ENCODE measurements at regions not wholly inside any gene's neighbourhood (a gene's known extent, or its start where the extent isn't known, plus 50 kb on each side); places are given as distances from the start of the nearest gene placed in this dataset.
A peak's percentile ranks its signal among the peaks of the same experiment; 100 is the strongest.

DNA sequence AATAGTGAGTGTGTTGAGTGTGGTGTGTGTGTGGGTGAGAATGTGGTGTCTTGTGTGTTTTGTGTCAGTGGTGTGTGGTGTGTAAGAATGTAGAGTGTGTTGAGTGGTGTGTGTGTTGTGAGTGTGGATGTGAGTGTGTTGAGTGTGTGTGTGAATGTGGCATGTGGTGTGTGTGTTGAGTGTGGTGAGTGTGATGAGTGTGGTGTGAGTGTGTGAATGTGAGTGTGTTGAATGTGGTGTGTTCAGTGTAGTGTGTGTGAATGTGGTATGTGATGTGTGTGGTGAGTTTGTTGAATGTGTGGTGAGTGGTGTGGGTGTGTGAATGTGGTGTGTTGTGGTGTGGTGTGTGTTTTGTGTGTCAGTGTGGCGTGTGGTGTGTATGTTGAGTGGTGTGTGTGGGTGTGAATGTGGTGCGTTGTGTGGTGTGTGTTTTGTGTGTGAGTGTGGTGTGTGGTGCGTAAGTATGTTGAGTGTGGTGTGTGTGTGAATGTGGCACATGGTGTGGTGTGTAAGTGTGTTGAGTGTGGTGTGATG lies 60.8 kb upstream of the SORCS2 start:
- Histone ChIP-seq H3K79me2 (ENCODE audit: control insufficient read depth, insufficient read depth, low read length) (no peaks in the 10 kb centered on the region), H4K20me1 (replicated peaks; ENCODE audit: control insufficient read depth, insufficient read depth, low read length) (no peaks in the 10 kb centered on the region), H3K9me3 (replicated peaks; ENCODE audit: control insufficient read depth, insufficient read depth, low read depth, low read length) (no peaks in the 10 kb centered on the region; the same call in 1 of the 2 replicates), H3K9me1 (ENCODE audit: control insufficient read depth, insufficient read depth, low read length) (no peaks in the 10 kb centered on the region), H3K27ac (ENCODE audit: extremely low read depth, low read depth, low read length) (no peak overlapping the region), H3K9ac (ENCODE audit: insufficient read depth in 1 of 2, low read depth in 2 of 2, low read length in 2 of 2) (no peak overlapping the region), H3K4me3 (no peak overlapping the region), H3K4me1 (replicated peaks in 1 of 2; ENCODE audit: control insufficient read depth in 2 of 2, insufficient read depth in 2 of 2, low read length in 2 of 2) (peaks cover 0 to 18% of the 10 kb centered on the region in 2 experiments; a peak in 1 of 5 replicates), H3K27me3 (ENCODE audit: control insufficient read depth in 2 of 2, insufficient read depth in 2 of 2, low read length in 2 of 2) (peaks cover 18 to 59% of the 10 kb centered on the region in 2 experiments), H2AFZ (ENCODE audit: low read depth, low read length) (no peak overlapping the region), H3K36me3 (ENCODE audit: control insufficient read depth, insufficient read depth, low read length) (no peaks in the 10 kb centered on the region), H3K4me2 (ENCODE audit: insufficient read depth, low read length) (no peak overlapping the region)
- DNase-seq (ENCODE audit: extremely low read depth in 1 of 4, low spot score in 3 of 4) (no peak), ATAC-seq (no peak), FAIRE-seq (peak; percentile 11)
- ChIA-PET CTCF (ENCODE audit: low intra/inter-chr PET ratio) (no interaction called here), POLR2A (no interaction called here)
- BruUV-seq (replicated peaks): no TSS peak
- intact Hi-C loops (cut with micrococcal nuclease) (no loop called here), in situ Hi-C loops (cut with MboI) (no loop called here)
- WGBS (ENCODE audit: insufficient coverage, low coverage, missing lambda C conversion rate): 14% methylated on average over 2 of the region's 3 CpGs
- no peak for TF ChIP-seq TCF7 (IDR thresholded peaks at IDR 0.05; ENCODE audit: borderline replicate concordance)
- no peak for TF ChIP-seq SMC3 (conservative IDR thresholded peaks at IDR 0.05; ENCODE audit: insufficient read depth, low read depth, low read length)
- TF ChIP-seq, protein P1, sequence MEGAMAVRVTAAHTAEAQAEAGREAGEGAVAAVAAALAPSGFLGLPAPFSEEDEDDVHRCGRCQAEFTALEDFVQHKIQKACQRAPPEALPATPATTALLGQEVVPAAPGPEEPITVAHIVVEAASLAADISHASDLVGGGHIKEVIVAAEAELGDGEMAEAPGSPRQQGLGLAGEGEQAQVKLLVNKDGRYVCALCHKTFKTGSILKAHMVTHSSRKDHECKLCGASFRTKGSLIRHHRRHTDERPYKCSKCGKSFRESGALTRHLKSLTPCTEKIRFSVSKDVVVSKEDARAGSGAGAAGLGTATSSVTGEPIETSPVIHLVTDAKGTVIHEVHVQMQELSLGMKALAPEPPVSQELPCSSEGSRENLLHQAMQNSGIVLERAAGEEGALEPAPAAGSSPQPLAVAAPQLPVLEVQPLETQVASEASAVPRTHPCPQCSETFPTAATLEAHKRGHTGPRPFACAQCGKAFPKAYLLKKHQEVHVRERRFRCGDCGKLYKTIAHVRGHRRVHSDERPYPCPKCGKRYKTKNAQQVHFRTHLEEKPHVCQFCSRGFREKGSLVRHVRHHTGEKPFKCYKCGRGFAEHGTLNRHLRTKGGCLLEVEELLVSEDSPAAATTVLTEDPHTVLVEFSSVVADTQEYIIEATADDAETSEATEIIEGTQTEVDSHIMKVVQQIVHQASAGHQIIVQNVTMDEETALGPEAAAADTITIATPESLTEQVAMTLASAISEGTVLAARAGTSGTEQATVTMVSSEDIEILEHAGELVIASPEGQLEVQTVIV (CRISPR knock-in tag; IDR thresholded peaks at IDR 0.05; ENCODE audit: borderline replicate concordance): no peak
- TF ChIP-seq GTF2A2 (tag; IDR thresholded peaks at IDR 0.05): no peak
- TF ChIP-seq BCOR (IDR thresholded peaks at IDR 0.05): 0 out of 2 replicates have a peak, but pooled peaks have one; percentile 12
- TF ChIP-seq, protein P2, sequence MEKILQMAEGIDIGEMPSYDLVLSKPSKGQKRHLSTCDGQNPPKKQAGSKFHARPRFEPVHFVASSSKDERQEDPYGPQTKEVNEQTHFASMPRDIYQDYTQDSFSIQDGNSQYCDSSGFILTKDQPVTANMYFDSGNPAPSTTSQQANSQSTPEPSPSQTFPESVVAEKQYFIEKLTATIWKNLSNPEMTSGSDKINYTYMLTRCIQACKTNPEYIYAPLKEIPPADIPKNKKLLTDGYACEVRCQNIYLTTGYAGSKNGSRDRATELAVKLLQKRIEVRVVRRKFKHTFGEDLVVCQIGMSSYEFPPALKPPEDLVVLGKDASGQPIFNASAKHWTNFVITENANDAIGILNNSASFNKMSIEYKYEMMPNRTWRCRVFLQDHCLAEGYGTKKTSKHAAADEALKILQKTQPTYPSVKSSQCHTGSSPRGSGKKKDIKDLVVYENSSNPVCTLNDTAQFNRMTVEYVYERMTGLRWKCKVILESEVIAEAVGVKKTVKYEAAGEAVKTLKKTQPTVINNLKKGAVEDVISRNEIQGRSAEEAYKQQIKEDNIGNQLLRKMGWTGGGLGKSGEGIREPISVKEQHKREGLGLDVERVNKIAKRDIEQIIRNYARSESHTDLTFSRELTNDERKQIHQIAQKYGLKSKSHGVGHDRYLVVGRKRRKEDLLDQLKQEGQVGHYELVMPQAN (IDR thresholded peaks at IDR 0.05; ENCODE audit: borderline replicate concordance): peak; percentile 40; the same call in 1 of the 2 replicates
- TF ChIP-seq ZNF583 (CRISPR knock-in tag; IDR thresholded peaks at IDR 0.05): no peak
- TF ChIP-seq, protein P3, sequence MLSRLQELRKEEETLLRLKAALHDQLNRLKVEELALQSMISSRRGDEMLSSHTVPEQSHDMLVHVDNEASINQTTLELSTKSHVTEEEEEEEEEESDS (CRISPR knock-in tag; IDR thresholded peaks at IDR 0.05): no peak
- TF ChIP-seq TEAD2 (tag; IDR thresholded peaks at IDR 0.05): no peak
- TF ChIP-seq, protein P4, sequence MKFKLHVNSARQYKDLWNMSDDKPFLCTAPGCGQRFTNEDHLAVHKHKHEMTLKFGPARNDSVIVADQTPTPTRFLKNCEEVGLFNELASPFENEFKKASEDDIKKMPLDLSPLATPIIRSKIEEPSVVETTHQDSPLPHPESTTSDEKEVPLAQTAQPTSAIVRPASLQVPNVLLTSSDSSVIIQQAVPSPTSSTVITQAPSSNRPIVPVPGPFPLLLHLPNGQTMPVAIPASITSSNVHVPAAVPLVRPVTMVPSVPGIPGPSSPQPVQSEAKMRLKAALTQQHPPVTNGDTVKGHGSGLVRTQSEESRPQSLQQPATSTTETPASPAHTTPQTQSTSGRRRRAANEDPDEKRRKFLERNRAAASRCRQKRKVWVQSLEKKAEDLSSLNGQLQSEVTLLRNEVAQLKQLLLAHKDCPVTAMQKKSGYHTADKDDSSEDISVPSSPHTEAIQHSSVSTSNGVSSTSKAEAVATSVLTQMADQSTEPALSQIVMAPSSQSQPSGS (CRISPR knock-in tag; IDR thresholded peaks at IDR 0.05): no peak
- 0 out of 4 replicates have a peak, but pooled peaks of 1 of the 2 experiments have one; percentile 19 for TF ChIP-seq HDAC1 (IDR thresholded peaks at IDR 0.05)
- no peak for TF ChIP-seq PHB2 (IDR thresholded peaks at IDR 0.05; ENCODE audit: low read depth)
- no peak for TF ChIP-seq POU5F1 (IDR thresholded peaks at IDR 0.05; ENCODE audit: borderline replicate concordance, low read depth, low read length, partially characterized antibody)
- no peak for TF ChIP-seq ARNT (IDR thresholded peaks at IDR 0.05)
- TF ChIP-seq FOXP1 (CRISPR knock-in tag; IDR thresholded peaks at IDR 0.05): 0 out of 2 replicates have a peak, but pooled peaks have one; percentile 40
- TF ChIP-seq, protein P5, sequence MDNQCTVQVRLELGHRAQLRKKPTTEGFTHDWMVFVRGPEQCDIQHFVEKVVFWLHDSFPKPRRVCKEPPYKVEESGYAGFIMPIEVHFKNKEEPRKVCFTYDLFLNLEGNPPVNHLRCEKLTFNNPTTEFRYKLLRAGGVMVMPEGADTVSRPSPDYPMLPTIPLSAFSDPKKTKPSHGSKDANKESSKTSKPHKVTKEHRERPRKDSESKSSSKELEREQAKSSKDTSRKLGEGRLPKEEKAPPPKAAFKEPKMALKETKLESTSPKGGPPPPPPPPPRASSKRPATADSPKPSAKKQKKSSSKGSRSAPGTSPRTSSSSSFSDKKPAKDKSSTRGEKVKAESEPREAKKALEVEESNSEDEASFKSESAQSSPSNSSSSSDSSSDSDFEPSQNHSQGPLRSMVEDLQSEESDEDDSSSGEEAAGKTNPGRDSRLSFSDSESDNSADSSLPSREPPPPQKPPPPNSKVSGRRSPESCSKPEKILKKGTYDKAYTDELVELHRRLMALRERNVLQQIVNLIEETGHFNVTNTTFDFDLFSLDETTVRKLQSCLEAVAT (IDR thresholded peaks at IDR 0.05): peak; percentile 38 to 70; a peak in 2 of 4 replicates
- TF ChIP-seq ELF1 (tag; IDR thresholded peaks at IDR 0.05): no peak

Measured in K562 (cell line).